HepG2 (cell line): ENCODE measurements at regions not wholly inside any gene's neighbourhood (a gene's known extent, or its start where the extent isn't known, plus 50 kb on each side); places are given as distances from the start of the nearest gene placed in this dataset.

Experiments used
- ATAC-seq: fragments of 200-7000 bp; cut with Tn5 transposase; 3 replicates; pipeline ENCODE4 v1.9.1; 2020; ENCODE audit warnings: mild to moderate bottlenecking, moderate library complexity
- BruUV-seq: library from RNA; stranded (reverse); fragments of 400-500 nt; replicated peaks from 2 replicates; lab custom pipeline; 2021; lab: Mats Ljungman, UMichigan
- CTCF ChIA-PET: fragments of 300-600 bp; formaldehyde crosslinking; extraction: SDS; loops from one replicate; lab custom pipeline; 2021; ENCODE audit warnings: low total read pairs, inconsistent platforms, low intra/inter-chr PET ratio; lab: Yijun Ruan, JAX
- POLR2A ChIA-PET: fragments of 350-600 bp; sonication (Branson Sonifier 250); formaldehyde crosslinking; loops from one replicate; lab custom pipeline; 2020; ENCODE audit warnings: antibody characterized with exemption, inconsistent platforms; lab: Yijun Ruan, JAX
- DNase-seq: peaks from one replicate; pipeline ENCODE4 v3.0.0-alpha.2; 2015; ENCODE audit warnings: low spot score
- FAIRE-seq: peaks from 3 replicates; lab custom pipeline; 2011; peaks lifted over from hg19 to GRCh38; lab: Jason Lieb, UNC
- H2AFZ ChIP-seq: one replicate; pipeline ENCODE4 v1.6.1; 2011; ENCODE audit warnings: low read length, inconsistent platforms
- H3K27ac ChIP-seq: fragments of 300-600 bp; 3 replicates; pipeline ENCODE4 v1.8.0; 2011; ENCODE audit warnings: mixed run types, mild to moderate bottlenecking, mixed read lengths, low read length, inconsistent platforms; ENCODE audit not compliant: insufficient read depth; ENCODE audit errors: extremely low read length
- H3K27me3 ChIP-seq, 2 experiments: fragments of 200-600 bp in 1 of 2; 2 replicates in 1 of 2; 3 replicates in 1 of 2; pipeline versions ENCODE4 v1.6.0 to v1.8.0; 2011; ENCODE audit warnings: low read length in 2 of 2, mild to moderate bottlenecking in 2 of 2, moderate library complexity in 2 of 2, inconsistent platforms in 1 of 2; ENCODE audit not compliant: insufficient read depth in 2 of 2, control insufficient read depth in 1 of 2
- H3K36me3 ChIP-seq, 2 experiments: fragments of 200-600 bp in 1 of 2; replicated peaks in 1 of 2; 2 replicates in 1 of 2; 3 replicates in 1 of 2; pipeline versions ENCODE4 v1.5.1 to v1.8.0; 2011; ENCODE audit warnings: low read length in 2 of 2, inconsistent platforms in 1 of 2; ENCODE audit not compliant: insufficient read depth in 2 of 2, control insufficient read depth in 1 of 2
- H3K4me1 ChIP-seq: 2 replicates; pipeline ENCODE4 v1.5.1; 2012; ENCODE audit warnings: low read length, inconsistent platforms; ENCODE audit not compliant: insufficient read depth
- H3K4me2 ChIP-seq: 2 replicates; pipeline ENCODE4 v1.6.0; 2011; ENCODE audit warnings: low read depth, low read length, inconsistent platforms
- H3K4me3 ChIP-seq, 3 experiments: fragments of 200-600 bp in 1 of 3; sonication (generic), shearing (Covaris generic) in 1 of 3; replicated peaks in 1 of 3; 2 replicates each; pipeline ENCODE4 v1.5.1; 2011 to 2016; ENCODE audit warnings: low read length in 3 of 3, inconsistent platforms in 2 of 3, low read depth in 2 of 3, mild to moderate bottlenecking in 2 of 3, control low read depth in 1 of 3, mixed read lengths in 1 of 3; ENCODE audit not compliant: insufficient read depth in 1 of 3
- H3K79me2 ChIP-seq: one replicate; pipeline ENCODE4 v1.6.1; 2011; ENCODE audit warnings: low read length, inconsistent platforms; ENCODE audit not compliant: insufficient read depth
- H3K9ac ChIP-seq: 2 replicates; pipeline ENCODE4 v1.6.0; 2011; ENCODE audit warnings: mild to moderate bottlenecking, low read depth, low read length, inconsistent platforms; ENCODE audit not compliant: insufficient read depth
- H3K9me3 ChIP-seq: 2 replicates; pipeline ENCODE4 v1.5.1; 2012; ENCODE audit warnings: mild to moderate bottlenecking, low read length
- H4K20me1 ChIP-seq: 2 replicates; pipeline ENCODE4 v1.6.0; 2011; ENCODE audit warnings: inconsistent platforms, mild to moderate bottlenecking, low read length, moderate library complexity; ENCODE audit not compliant: insufficient read depth
- AGO2 ChIP-seq: fragments of 200-400 bp; formaldehyde crosslinking; optimal IDR thresholded peaks from 2 replicates; pipeline ENCODE3; 2017; ENCODE audit warnings: mild to moderate bottlenecking, low read depth, low read length, moderate library complexity
- CCDC6 ChIP-seq: sonication (generic); formaldehyde crosslinking; IDR thresholded peaks from 2 replicates; pipeline ENCODE4 v1.8.1; 2022; ENCODE audit warnings: mild to moderate bottlenecking, missing genetic modification reagents, moderate library complexity
- MIER3 ChIP-seq: IDR thresholded peaks from 2 replicates; pipeline ENCODE4 v1.6.1; 2016; ENCODE audit warnings: missing compliant biosample characterization, borderline replicate concordance
- MTERF4 ChIP-seq: sonication (generic); formaldehyde crosslinking; IDR thresholded peaks from 2 replicates; pipeline ENCODE4 v1.8.0; 2023; ENCODE audit warnings: mild to moderate bottlenecking, missing genetic modification reagents
- MXD3 ChIP-seq: IDR thresholded peaks from 2 replicates; pipeline ENCODE4 v1.6.1; 2016; ENCODE audit warnings: mild to moderate bottlenecking, missing biosample characterization, missing genetic modification reagents
- NFE2L1 ChIP-seq: sonication (generic); formaldehyde crosslinking; IDR thresholded peaks from 2 replicates; pipeline ENCODE4 v1.4.0; 2020; ENCODE audit warnings: missing genetic modification reagents, mild to moderate bottlenecking, borderline replicate concordance
- RAD21 ChIP-seq: fragments of 450-650 bp; formaldehyde crosslinking; IDR thresholded peaks from 2 replicates; pipeline ENCODE4 v1.5.0; 2020; ENCODE audit warnings: mild to moderate bottlenecking
- SP2 ChIP-seq: sonication (generic); formaldehyde crosslinking; IDR thresholded peaks from 2 replicates; pipeline ENCODE4 v1.5.1; 2020; ENCODE audit warnings: mild to moderate bottlenecking, missing genetic modification reagents
- ZNF318 ChIP-seq: sonication (generic); formaldehyde crosslinking; IDR thresholded peaks from 2 replicates; pipeline ENCODE4 v1.4.0; 2020; ENCODE audit warnings: mild to moderate bottlenecking, missing genetic modification reagents
- ZNF674 ChIP-seq: sonication (generic); formaldehyde crosslinking; IDR thresholded peaks from 2 replicates; pipeline ENCODE4 v1.5.0; 2020; ENCODE audit warnings: low read depth, mild to moderate bottlenecking, missing genetic modification reagents
- WGBS: methylation state at CpG from one replicate; pipeline ENCODE4 v1.1.6; 2017; ENCODE audit warnings: low lambda C conversion rate; 5-methylcytosine and 5-hydroxymethylcytosine counted together
- in situ Hi-C: cut with HindIII; loops from 2 replicates; pipeline ENCODE4 v1.10.0; 2017; ENCODE audit warnings: low pct_unique_long_range_greater_than_20kb; ENCODE audit not compliant: extremely low pct_ligation_motif_present
- intact Hi-C: fragments of 100-400 bp; cut with micrococcal nuclease; formaldehyde crosslinking; loops from one replicate; pipeline ENCODE4 v1.10.0; 2022; ENCODE audit not compliant: unreplicated experiment
- TF ChIP-seq, protein P1 (sequence below): sonication (generic); formaldehyde crosslinking; IDR thresholded peaks from 2 replicates; pipeline ENCODE4 v1.8.1; 2023; ENCODE audit warnings: mild to moderate bottlenecking, missing genetic modification reagents, borderline replicate concordance
- TF ChIP-seq, protein P2 (sequence below): IDR thresholded peaks from 2 replicates; pipeline ENCODE4 v1.4.0; 2020; ENCODE audit warnings: mild to moderate bottlenecking, missing genetic modification reagents

- Histone ChIP-seq H3K4me2 (no peak overlapping the region), H3K9ac (no peak overlapping the region), H3K79me2 (no peaks in the 10 kb centered on the region), H3K27ac (no peak overlapping the region), H3K4me1 (no peaks in the 10 kb centered on the region), H2AFZ (no peak overlapping the region), H3K4me3 (no peak overlapping the region), H4K20me1 (no peaks in the 10 kb centered on the region), H3K27me3 (no peaks in the 10 kb centered on the region), H3K9me3 (no peaks in the 10 kb centered on the region), H3K36me3 (no peaks in the 10 kb centered on the region)
- ChIA-PET CTCF (no interaction called here), POLR2A (no interaction called here)
- BruUV-seq, result no TSS peak
- intact Hi-C loops (no loop called here), in situ Hi-C loops (no loop called here)
- 1% methylated on average over 2 of the region's 2 CpGs for WGBS
- no peak for FAIRE-seq
- no peak for ATAC-seq
- DNase-seq, result no peak
- TF ChIP-seq, protein P1, sequence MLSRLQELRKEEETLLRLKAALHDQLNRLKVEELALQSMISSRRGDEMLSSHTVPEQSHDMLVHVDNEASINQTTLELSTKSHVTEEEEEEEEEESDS, result no peak
- TF ChIP-seq AGO2 (no peak), MXD3 (no peak), MTERF4 (CRISPR knock-in tag) (no peak), CCDC6 (no peak), ZNF674 (CRISPR knock-in tag) (no peak), SP2 (CRISPR knock-in tag) (no peak), RAD21 (no peak), ZNF318 (CRISPR knock-in tag) (no peak), MIER3 (CRISPR knock-in tag) (no peak), NFE2L1 (no peak)
- TF ChIP-seq, protein P2, sequence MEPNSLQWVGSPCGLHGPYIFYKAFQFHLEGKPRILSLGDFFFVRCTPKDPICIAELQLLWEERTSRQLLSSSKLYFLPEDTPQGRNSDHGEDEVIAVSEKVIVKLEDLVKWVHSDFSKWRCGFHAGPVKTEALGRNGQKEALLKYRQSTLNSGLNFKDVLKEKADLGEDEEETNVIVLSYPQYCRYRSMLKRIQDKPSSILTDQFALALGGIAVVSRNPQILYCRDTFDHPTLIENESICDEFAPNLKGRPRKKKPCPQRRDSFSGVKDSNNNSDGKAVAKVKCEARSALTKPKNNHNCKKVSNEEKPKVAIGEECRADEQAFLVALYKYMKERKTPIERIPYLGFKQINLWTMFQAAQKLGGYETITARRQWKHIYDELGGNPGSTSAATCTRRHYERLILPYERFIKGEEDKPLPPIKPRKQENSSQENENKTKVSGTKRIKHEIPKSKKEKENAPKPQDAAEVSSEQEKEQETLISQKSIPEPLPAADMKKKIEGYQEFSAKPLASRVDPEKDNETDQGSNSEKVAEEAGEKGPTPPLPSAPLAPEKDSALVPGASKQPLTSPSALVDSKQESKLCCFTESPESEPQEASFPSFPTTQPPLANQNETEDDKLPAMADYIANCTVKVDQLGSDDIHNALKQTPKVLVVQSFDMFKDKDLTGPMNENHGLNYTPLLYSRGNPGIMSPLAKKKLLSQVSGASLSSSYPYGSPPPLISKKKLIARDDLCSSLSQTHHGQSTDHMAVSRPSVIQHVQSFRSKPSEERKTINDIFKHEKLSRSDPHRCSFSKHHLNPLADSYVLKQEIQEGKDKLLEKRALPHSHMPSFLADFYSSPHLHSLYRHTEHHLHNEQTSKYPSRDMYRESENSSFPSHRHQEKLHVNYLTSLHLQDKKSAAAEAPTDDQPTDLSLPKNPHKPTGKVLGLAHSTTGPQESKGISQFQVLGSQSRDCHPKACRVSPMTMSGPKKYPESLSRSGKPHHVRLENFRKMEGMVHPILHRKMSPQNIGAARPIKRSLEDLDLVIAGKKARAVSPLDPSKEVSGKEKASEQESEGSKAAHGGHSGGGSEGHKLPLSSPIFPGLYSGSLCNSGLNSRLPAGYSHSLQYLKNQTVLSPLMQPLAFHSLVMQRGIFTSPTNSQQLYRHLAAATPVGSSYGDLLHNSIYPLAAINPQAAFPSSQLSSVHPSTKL, result no peak
These were observed 481.6 kb downstream of the PABPC4L start for GRCh38 chr4:133720001-133720400.
